Vagina (tissue), 2 donors: ENCODE measurements at regions not wholly inside any gene's neighbourhood (a gene's known extent, or its start where the extent isn't known, plus 50 kb on each side); places are given as distances from the start of the nearest gene placed in this dataset.
"Not testable (repeated sequence)": the region's sequence is repeated elsewhere in the genome, so short reads cannot be mapped to it uniquely, and the experiment has no call there.

Experiments used
- DNase-seq, 2 donors: peaks; one replicate each; pipeline ENCODE4 v3.0.0-alpha.2; 2017; ENCODE audit errors: extremely low spot score in 2 of 2
- H3K27ac ChIP-seq: fragments of 200-600 bp; sonication (generic); one replicate; pipeline ENCODE4 v1.5.1; 2019
- H3K27me3 ChIP-seq: fragments of 200-600 bp; sonication (generic); one replicate; pipeline ENCODE4 v1.5.1; 2019
- H3K36me3 ChIP-seq, 2 donors: fragments of 200-600 bp; sonication (generic); one replicate each; pipeline ENCODE4 v1.5.1; 2017 to 2019
- H3K4me1 ChIP-seq: fragments of 200-600 bp; sonication (generic); one replicate; pipeline ENCODE4 v1.5.1; 2019
- H3K4me3 ChIP-seq, 2 donors: fragments of 200-600 bp; sonication (generic); 1 replicate in 1 of 2; 2 replicates in 1 of 2; pipeline ENCODE4 v1.5.1; 2016 to 2019
- H3K9me3 ChIP-seq: fragments of 200-600 bp; sonication (generic); one replicate; pipeline ENCODE4 v1.5.1; 2019
- POLR2A ChIP-seq, 2 donors: fragments of 450-650 bp; IDR thresholded peaks; one replicate each; pipeline ENCODE4 v1.6.1; 2017; ENCODE audit warnings: antibody characterized with exemption in 2 of 2, mild to moderate bottlenecking in 2 of 2, moderate library complexity in 2 of 2
- POLR2AphosphoS5 ChIP-seq, 2 donors: sonication (generic); formaldehyde crosslinking; IDR thresholded peaks; one replicate each; pipeline ENCODE4 v1.9.0; 2017; ENCODE audit warnings: antibody characterized with exemption in 2 of 2, mild to moderate bottlenecking in 2 of 2, low read depth in 1 of 2; ENCODE audit not compliant: insufficient read depth in 1 of 2
- intact Hi-C: fragments of 100-400 bp; cut with DNase I; formaldehyde crosslinking; loops from one replicate; pipeline ENCODE4 v1.15.1; 2023
- TF ChIP-seq, protein P1 (sequence below), 3 experiments: fragments of 450-650 bp in 2 of 3; fragments of 200-600 bp in 1 of 3; sonication (generic) in 1 of 3; IDR thresholded peaks; one replicate each; pipeline ENCODE4 v1.5.1; 2017 to 2019; ENCODE audit warnings: antibody characterized with exemption in 3 of 3, mild to moderate bottlenecking in 2 of 3, moderate library complexity in 2 of 3

DNA sequence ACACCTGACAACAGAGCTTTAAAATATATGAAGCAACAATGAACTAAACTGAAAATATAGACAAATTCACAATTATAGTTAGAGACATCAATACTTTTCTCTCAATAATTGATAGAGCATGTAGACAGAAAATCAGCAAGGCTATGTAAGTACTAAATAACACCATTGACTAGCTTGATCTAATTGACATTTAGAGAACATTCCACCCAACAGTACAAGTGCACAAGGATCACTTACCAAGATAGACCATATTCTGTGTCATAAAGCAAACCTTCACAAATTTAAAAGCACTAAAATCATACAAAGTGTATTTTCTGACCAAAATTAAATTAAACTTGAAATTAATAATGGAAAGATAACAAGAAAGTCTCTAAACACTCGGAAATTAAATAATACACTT lies 562.5 kb downstream of the INSC start:
- intact Hi-C loops, result no loop called here
- H3K9me3 ChIP-seq, result no peaks in the 10 kb centered on the region
- no peaks in the 10 kb centered on the region for H3K36me3 ChIP-seq
- H3K4me1 ChIP-seq, result no peaks in the 10 kb centered on the region
- H3K27ac ChIP-seq, result no peak overlapping the region
- H3K4me3 ChIP-seq, result no peak overlapping the region
- TF ChIP-seq POLR2AphosphoS5 (IDR thresholded peaks at IDR 0.05; ENCODE audit: insufficient read depth in 1 of 2, low read depth in 1 of 2), result no peak
- TF ChIP-seq POLR2A (IDR thresholded peaks at IDR 0.05), result no peak
- TF ChIP-seq, protein P1, sequence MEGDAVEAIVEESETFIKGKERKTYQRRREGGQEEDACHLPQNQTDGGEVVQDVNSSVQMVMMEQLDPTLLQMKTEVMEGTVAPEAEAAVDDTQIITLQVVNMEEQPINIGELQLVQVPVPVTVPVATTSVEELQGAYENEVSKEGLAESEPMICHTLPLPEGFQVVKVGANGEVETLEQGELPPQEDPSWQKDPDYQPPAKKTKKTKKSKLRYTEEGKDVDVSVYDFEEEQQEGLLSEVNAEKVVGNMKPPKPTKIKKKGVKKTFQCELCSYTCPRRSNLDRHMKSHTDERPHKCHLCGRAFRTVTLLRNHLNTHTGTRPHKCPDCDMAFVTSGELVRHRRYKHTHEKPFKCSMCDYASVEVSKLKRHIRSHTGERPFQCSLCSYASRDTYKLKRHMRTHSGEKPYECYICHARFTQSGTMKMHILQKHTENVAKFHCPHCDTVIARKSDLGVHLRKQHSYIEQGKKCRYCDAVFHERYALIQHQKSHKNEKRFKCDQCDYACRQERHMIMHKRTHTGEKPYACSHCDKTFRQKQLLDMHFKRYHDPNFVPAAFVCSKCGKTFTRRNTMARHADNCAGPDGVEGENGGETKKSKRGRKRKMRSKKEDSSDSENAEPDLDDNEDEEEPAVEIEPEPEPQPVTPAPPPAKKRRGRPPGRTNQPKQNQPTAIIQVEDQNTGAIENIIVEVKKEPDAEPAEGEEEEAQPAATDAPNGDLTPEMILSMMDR (IDR thresholded peaks at IDR 0.05), result no peak
- DNase-seq, result no peak
- no peaks in the 10 kb centered on the region for H3K27me3 ChIP-seq

DNA sequence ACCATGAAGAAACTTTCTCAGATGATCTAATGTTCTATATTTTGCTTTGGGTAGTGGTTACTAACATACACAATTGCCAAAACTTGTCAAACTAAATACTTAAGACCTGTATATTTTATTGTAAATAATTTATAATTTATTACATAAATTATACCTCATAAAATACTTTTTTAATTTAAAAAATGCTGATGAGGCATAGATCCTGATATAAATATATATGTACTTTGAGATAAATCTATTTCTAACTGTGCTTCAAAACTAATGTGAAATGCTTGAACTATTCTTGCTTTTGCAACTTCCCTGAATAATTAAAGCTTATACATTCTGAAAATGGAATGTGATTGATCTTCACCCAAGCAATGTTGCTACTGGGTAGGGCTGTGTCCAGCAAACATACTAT lies 568.8 kb downstream of the INSC start:
- Histone ChIP-seq H3K27ac (no peak overlapping the region), H3K9me3 (no peaks in the 10 kb centered on the region), H3K36me3 (no peaks in the 10 kb centered on the region), H3K4me3 (no peak overlapping the region), H3K27me3 (no peaks in the 10 kb centered on the region), H3K4me1 (no peaks in the 10 kb centered on the region)
- no peak for TF ChIP-seq POLR2AphosphoS5 (IDR thresholded peaks at IDR 0.05; ENCODE audit: insufficient read depth in 1 of 2, low read depth in 1 of 2)
- TF ChIP-seq, protein P1 (IDR thresholded peaks at IDR 0.05), result no peak
- TF ChIP-seq POLR2A (IDR thresholded peaks at IDR 0.05), result no peak
- intact Hi-C loops, result no loop called here
- DNase-seq, result no peak

- peak in 1 of 2 donors; percentile 70 for DNase-seq
- no peaks in the 10 kb centered on the region for H3K36me3 ChIP-seq
- no peaks in the 10 kb centered on the region for H3K9me3 ChIP-seq
- H3K27me3 ChIP-seq, result no peaks in the 10 kb centered on the region
- H3K4me3 ChIP-seq, result no peak overlapping the region
- H3K27ac ChIP-seq, result no peak overlapping the region
- TF ChIP-seq POLR2AphosphoS5 (IDR thresholded peaks at IDR 0.05; ENCODE audit: insufficient read depth in 1 of 2, low read depth in 1 of 2) (no peak), POLR2A (IDR thresholded peaks at IDR 0.05) (no peak)
- TF ChIP-seq, protein P1 (IDR thresholded peaks at IDR 0.05), result no peak
- intact Hi-C loops, result no loop called here
- H3K4me1 ChIP-seq, result no peaks in the 10 kb centered on the region
Measured at GRCh38 chr11:15685306-15685705, 570.6 kb downstream of the INSC start.

GRCh38 chr11:15686259-15686658 lies 571.5 kb downstream of the INSC start:
- H3K36me3 ChIP-seq, H3K27me3 ChIP-seq, H3K4me1 ChIP-seq, H3K27ac ChIP-seq, H3K9me3 ChIP-seq, H3K4me3 ChIP-seq, intact Hi-C loops: not testable (repeated sequence)
- DNase-seq, result peak in 1 of 2 donors; percentile 42

GRCh38 chr11:15687342-15687741 lies 572.6 kb downstream of the INSC start:
- Histone ChIP-seq H3K27me3 (no peaks in the 10 kb centered on the region), H3K4me1 (no peaks in the 10 kb centered on the region), H3K36me3 (no peaks in the 10 kb centered on the region), H3K4me3 (no peak overlapping the region), H3K27ac (no peak overlapping the region), H3K9me3 (no peaks in the 10 kb centered on the region)
- TF ChIP-seq POLR2A (IDR thresholded peaks at IDR 0.05), result no peak
- no peak for TF ChIP-seq POLR2AphosphoS5 (IDR thresholded peaks at IDR 0.05; ENCODE audit: insufficient read depth in 1 of 2, low read depth in 1 of 2)
- TF ChIP-seq, protein P1 (IDR thresholded peaks at IDR 0.05), result no peak
- DNase-seq, result peak in 1 of 2 donors; percentile 5
- intact Hi-C loops, result no loop called here

DNA sequence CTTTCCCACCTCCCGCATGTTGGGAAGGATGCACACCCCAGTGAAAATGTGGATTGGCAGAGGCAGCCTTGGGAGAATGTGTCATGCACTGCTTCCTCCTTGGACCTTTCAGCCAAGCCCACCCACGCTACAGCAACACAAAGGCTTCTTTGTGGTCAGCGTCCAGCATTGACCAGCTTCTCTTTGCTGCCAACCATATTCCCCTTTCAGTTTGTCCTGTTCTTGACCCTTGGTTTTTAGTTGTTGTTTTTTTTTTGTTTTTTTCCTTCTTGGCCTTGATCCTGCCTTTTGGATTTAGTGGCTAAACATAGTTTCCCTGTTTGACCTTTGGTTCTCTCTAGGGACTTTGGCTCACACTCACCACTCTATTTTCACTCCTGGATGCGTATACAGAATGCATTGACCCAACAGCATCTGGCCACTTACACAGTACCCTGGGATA lies 573.6 kb downstream of the INSC start:
- Histone ChIP-seq H3K36me3 (no peaks in the 10 kb centered on the region), H3K4me1 (no peaks in the 10 kb centered on the region), H3K27me3 (no peaks in the 10 kb centered on the region), H3K4me3 (no peak overlapping the region), H3K27ac (no peak overlapping the region), H3K9me3 (no peaks in the 10 kb centered on the region)
- intact Hi-C loops, result no loop called here
- peak; percentile 44 to 61 for DNase-seq
- no peak for TF ChIP-seq POLR2A (IDR thresholded peaks at IDR 0.05)
- TF ChIP-seq POLR2AphosphoS5 (IDR thresholded peaks at IDR 0.05; ENCODE audit: insufficient read depth in 1 of 2, low read depth in 1 of 2), result no peak
- TF ChIP-seq, protein P1 (IDR thresholded peaks at IDR 0.05), result no peak
